Activated CD4-positive, alpha-beta T cell treated with anti-CD3 and anti-CD28 coated beads, Interleukin-2, amount 50 U/mL, for 24 hours (primary cell): ENCODE measurements at regions not wholly inside any gene's neighbourhood (a gene's known extent, or its start where the extent isn't known, plus 50 kb on each side); places are given as distances from the start of the nearest gene placed in this dataset.
A peak's percentile ranks its signal among the peaks of the same experiment; 100 is the strongest.

Experiments used
- DNase-seq, 2 donors: peaks; one replicate each; pipeline ENCODE4 v3.0.0-alpha.2; 2020; ENCODE audit warnings: low read depth in 1 of 2, low spot score in 1 of 2

GRCh38 chr2:71277536-71278103 lies 50.7 kb upstream of the PAIP2B start:
- DNase-seq = no peak

GRCh38 chr2:71277147-71277475 lies 50.2 kb upstream of the PAIP2B start:
- no peak for DNase-seq

- DNase-seq = peak; percentile 78 to 82
These were observed 49.6 kb upstream of the PAIP2B start for GRCh38 chr2:71276311-71277146.
